Neural cell (in vitro differentiated cells): ENCODE measurements at regions not wholly inside any gene's neighbourhood (a gene's known extent, or its start where the extent isn't known, plus 50 kb on each side); places are given as distances from the start of the nearest gene placed in this dataset.

Experiments used
- H2AFZ ChIP-seq: fragments of 200-600, 300-800 bp; sonication (generic), shearing (Covaris generic); 2 replicates; pipeline ENCODE4 v1.6.0; 2014; ENCODE audit warnings: low read depth, mild to moderate bottlenecking, antibody characterized with exemption, low read length, moderate library complexity
- H3F3A ChIP-seq: fragments of 200-600 bp; shearing (Covaris generic); 2 replicates; pipeline ENCODE4 v1.6.1; 2016; ENCODE audit warnings: mild to moderate bottlenecking, moderate library complexity, mixed read lengths, antibody characterized with exemption, low read length; ENCODE audit not compliant: insufficient read depth, poor library complexity, severe bottlenecking
- H3K27ac ChIP-seq: fragments of 200-600, 300-800 bp; sonication (generic), shearing (Covaris generic); 2 replicates; pipeline ENCODE4 v1.5.1; 2014; ENCODE audit warnings: mild to moderate bottlenecking, low read length, moderate library complexity
- H3K27me3 ChIP-seq: fragments of 300-800, 200-600 bp; sonication (generic), shearing (Covaris generic); 2 replicates; pipeline ENCODE4 v1.6.0; 2014; ENCODE audit warnings: mild to moderate bottlenecking, low read depth, low read length, moderate library complexity; ENCODE audit not compliant: insufficient read depth
- H3K36me3 ChIP-seq: fragments of 300-800, 200-600 bp; sonication (generic), shearing (Covaris generic); 2 replicates; pipeline ENCODE4 v1.5.1; 2014; ENCODE audit warnings: mild to moderate bottlenecking, antibody characterized with exemption, low read length, moderate library complexity; ENCODE audit not compliant: insufficient read depth
- H3K4me2 ChIP-seq: fragments of 300-800, 200-600 bp; sonication (generic), shearing (Covaris generic); 2 replicates; pipeline ENCODE4 v1.6.0; 2014; ENCODE audit warnings: mild to moderate bottlenecking, low read length
- H3K4me3 ChIP-seq: fragments of 300-800, 200-600 bp; sonication (generic), shearing (Covaris generic); 2 replicates; pipeline ENCODE4 v1.5.1; 2014; ENCODE audit warnings: mild to moderate bottlenecking, low read length, moderate library complexity
- H3K79me2 ChIP-seq: fragments of 200-600 bp; shearing (Covaris generic); replicated peaks from 2 replicates; pipeline ENCODE4 v1.6.0; 2014; ENCODE audit warnings: mild to moderate bottlenecking, low read length, moderate library complexity; ENCODE audit not compliant: insufficient read depth
- H3K9ac ChIP-seq: fragments of 300-800, 200-600 bp; sonication (generic), shearing (Covaris generic); 2 replicates; pipeline ENCODE4 v1.6.1; 2016; ENCODE audit warnings: mild to moderate bottlenecking, low read length, mixed read lengths
- H3K9me2 ChIP-seq: fragments of 200-600 bp; shearing (Covaris generic); 2 replicates; pipeline ENCODE4 v1.6.1; 2016; ENCODE audit warnings: mild to moderate bottlenecking, low read length, mixed read lengths; ENCODE audit not compliant: insufficient read depth
- H3K9me3 ChIP-seq: fragments of 200-600, 300-800 bp; sonication (generic), shearing (Covaris generic); 2 replicates; pipeline ENCODE4 v1.6.1; 2016; ENCODE audit warnings: mild to moderate bottlenecking, mixed run types, low read length, moderate library complexity, mixed read lengths
- H4K20me1 ChIP-seq: fragments of 200-600 bp; shearing (Covaris generic); 2 replicates; pipeline ENCODE4 v1.6.1; 2016; ENCODE audit warnings: mild to moderate bottlenecking, mixed run types; ENCODE audit not compliant: insufficient read depth
- EP300 ChIP-seq: fragments of 450-650 bp; conservative IDR thresholded peaks from 2 replicates; pipeline ENCODE4 v1.6.1; 2014; ENCODE audit warnings: antibody characterized with exemption, mild to moderate bottlenecking, moderate library complexity; ENCODE audit not compliant: poor library complexity, severe bottlenecking
- EZH2 ChIP-seq: fragments of 200-600, 300-800 bp; shearing (Covaris generic), sonication (generic); IDR thresholded peaks from 2 replicates; pipeline ENCODE4 v1.6.1; 2014; ENCODE audit warnings: antibody characterized with exemption, low read length, borderline replicate concordance, mild to moderate bottlenecking; ENCODE audit not compliant: insufficient read depth, poor library complexity, severe bottlenecking
- MXI1 ChIP-seq: fragments of 450-650 bp; conservative IDR thresholded peaks from 2 replicates; pipeline ENCODE4 v1.6.1; 2014; ENCODE audit warnings: antibody characterized with exemption, mild to moderate bottlenecking; ENCODE audit not compliant: poor library complexity, severe bottlenecking
- POLR2AphosphoS5 ChIP-seq: IDR thresholded peaks from 2 replicates; pipeline ENCODE4 v1.6.1; 2012
- RAD21 ChIP-seq: fragments of 450-650 bp; conservative IDR thresholded peaks from 2 replicates; pipeline ENCODE4 v1.6.1; 2014; ENCODE audit warnings: antibody characterized with exemption, mild to moderate bottlenecking, moderate library complexity
- SMC3 ChIP-seq: fragments of 450-650 bp; conservative IDR thresholded peaks from 2 replicates; pipeline ENCODE4 v1.6.1; 2014; ENCODE audit warnings: antibody characterized with exemption, mild to moderate bottlenecking, moderate library complexity; ENCODE audit not compliant: poor library complexity
- TAF1 ChIP-seq: IDR thresholded peaks from 2 replicates; pipeline ENCODE4 v1.6.1; 2012; ENCODE audit warnings: low read depth
- TF ChIP-seq, protein P1 (sequence below): fragments of 450-650 bp; IDR thresholded peaks from 2 replicates; pipeline ENCODE4 v1.5.1; 2014; ENCODE audit warnings: antibody characterized with exemption, mild to moderate bottlenecking, moderate library complexity; ENCODE audit not compliant: poor library complexity, severe bottlenecking
- TF ChIP-seq, protein P2 (sequence below): IDR thresholded peaks from 2 replicates; pipeline ENCODE4 v1.6.1; 2012; ENCODE audit warnings: borderline replicate concordance

DNA sequence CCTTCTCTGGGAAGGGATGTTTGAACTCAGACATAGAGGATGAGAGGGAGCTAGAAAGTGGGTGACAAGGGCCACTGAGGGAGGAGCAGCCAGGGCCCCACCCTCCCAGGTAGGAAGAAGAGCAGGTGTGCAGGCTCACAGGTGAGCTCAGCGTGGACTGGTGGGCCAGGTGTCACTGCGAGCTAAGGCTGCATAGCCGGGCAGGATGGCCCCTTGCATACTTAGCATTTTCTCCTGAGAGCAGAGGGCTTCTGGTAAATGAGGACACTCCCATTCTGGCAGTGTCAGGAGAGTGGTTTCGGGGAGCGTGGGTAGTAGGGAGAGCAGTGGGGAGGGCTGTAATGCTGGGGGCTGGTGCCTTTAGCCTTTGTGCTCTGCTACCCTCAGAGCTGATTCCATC is 843.4 kb downstream of the TBC1D22A start:
- Histone ChIP-seq H2AFZ (no peak overlapping the region), H3K4me2 (no peak overlapping the region), H3F3A (no peaks in the 10 kb centered on the region), H3K36me3 (no peaks in the 10 kb centered on the region), H3K9ac (no peak overlapping the region), H3K4me3 (no peak overlapping the region), H3K9me2 (no peaks in the 10 kb centered on the region), H4K20me1 (no peaks in the 10 kb centered on the region), H3K9me3 (no peaks in the 10 kb centered on the region), H3K27me3 (no peaks in the 10 kb centered on the region), H3K27ac (no peak overlapping the region), H3K79me2 (no peaks in the 10 kb centered on the region)
- TF ChIP-seq MXI1 (no peak), EZH2 (no peak), EP300 (no peak), POLR2AphosphoS5 (no peak), TAF1 (no peak), RAD21 (no peak), SMC3 (no peak)
- TF ChIP-seq, protein P1, sequence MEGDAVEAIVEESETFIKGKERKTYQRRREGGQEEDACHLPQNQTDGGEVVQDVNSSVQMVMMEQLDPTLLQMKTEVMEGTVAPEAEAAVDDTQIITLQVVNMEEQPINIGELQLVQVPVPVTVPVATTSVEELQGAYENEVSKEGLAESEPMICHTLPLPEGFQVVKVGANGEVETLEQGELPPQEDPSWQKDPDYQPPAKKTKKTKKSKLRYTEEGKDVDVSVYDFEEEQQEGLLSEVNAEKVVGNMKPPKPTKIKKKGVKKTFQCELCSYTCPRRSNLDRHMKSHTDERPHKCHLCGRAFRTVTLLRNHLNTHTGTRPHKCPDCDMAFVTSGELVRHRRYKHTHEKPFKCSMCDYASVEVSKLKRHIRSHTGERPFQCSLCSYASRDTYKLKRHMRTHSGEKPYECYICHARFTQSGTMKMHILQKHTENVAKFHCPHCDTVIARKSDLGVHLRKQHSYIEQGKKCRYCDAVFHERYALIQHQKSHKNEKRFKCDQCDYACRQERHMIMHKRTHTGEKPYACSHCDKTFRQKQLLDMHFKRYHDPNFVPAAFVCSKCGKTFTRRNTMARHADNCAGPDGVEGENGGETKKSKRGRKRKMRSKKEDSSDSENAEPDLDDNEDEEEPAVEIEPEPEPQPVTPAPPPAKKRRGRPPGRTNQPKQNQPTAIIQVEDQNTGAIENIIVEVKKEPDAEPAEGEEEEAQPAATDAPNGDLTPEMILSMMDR = no peak
- TF ChIP-seq, protein P2, sequence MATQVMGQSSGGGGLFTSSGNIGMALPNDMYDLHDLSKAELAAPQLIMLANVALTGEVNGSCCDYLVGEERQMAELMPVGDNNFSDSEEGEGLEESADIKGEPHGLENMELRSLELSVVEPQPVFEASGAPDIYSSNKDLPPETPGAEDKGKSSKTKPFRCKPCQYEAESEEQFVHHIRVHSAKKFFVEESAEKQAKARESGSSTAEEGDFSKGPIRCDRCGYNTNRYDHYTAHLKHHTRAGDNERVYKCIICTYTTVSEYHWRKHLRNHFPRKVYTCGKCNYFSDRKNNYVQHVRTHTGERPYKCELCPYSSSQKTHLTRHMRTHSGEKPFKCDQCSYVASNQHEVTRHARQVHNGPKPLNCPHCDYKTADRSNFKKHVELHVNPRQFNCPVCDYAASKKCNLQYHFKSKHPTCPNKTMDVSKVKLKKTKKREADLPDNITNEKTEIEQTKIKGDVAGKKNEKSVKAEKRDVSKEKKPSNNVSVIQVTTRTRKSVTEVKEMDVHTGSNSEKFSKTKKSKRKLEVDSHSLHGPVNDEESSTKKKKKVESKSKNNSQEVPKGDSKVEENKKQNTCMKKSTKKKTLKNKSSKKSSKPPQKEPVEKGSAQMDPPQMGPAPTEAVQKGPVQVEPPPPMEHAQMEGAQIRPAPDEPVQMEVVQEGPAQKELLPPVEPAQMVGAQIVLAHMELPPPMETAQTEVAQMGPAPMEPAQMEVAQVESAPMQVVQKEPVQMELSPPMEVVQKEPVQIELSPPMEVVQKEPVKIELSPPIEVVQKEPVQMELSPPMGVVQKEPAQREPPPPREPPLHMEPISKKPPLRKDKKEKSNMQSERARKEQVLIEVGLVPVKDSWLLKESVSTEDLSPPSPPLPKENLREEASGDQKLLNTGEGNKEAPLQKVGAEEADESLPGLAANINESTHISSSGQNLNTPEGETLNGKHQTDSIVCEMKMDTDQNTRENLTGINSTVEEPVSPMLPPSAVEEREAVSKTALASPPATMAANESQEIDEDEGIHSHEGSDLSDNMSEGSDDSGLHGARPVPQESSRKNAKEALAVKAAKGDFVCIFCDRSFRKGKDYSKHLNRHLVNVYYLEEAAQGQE = no peak

DNA sequence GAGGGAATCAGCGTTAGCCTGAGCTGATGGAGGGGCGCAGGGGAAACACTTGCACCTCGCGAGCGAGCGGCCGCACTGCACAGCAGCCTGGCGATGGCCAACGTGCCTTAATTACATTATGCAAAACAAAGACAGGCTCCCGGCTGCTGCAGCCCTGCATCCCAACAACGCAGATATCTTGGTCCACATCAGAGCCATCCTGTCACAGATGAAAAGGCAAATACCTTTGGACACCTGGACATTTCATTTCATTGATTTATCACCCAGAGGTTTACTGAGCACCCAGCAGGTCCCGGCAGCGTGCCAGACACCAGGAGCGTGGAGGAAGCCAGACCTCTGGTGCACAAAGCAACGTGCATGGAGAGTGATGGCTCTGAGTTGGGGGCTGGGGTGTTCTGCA is 843.0 kb downstream of the TBC1D22A start:
- Histone ChIP-seq H3K27me3 (no peaks in the 10 kb centered on the region), H3K36me3 (no peaks in the 10 kb centered on the region), H3K9me3 (no peaks in the 10 kb centered on the region), H4K20me1 (no peaks in the 10 kb centered on the region), H2AFZ (no peak overlapping the region), H3F3A (no peaks in the 10 kb centered on the region), H3K9me2 (no peaks in the 10 kb centered on the region), H3K4me2 (no peak overlapping the region), H3K79me2 (no peaks in the 10 kb centered on the region), H3K4me3 (no peak overlapping the region), H3K9ac (no peak overlapping the region), H3K27ac (no peak overlapping the region)
- no peak for TF ChIP-seq EZH2
- TF ChIP-seq, protein P1 = no peak
- TF ChIP-seq, protein P2 = no peak
- no peak for TF ChIP-seq POLR2AphosphoS5
- no peak for TF ChIP-seq RAD21
- TF ChIP-seq SMC3 = no peak
- no peak for TF ChIP-seq TAF1
- no peak for TF ChIP-seq EP300
- no peak for TF ChIP-seq MXI1
